IPS DF 19.7 (cell line): ENCODE measurements at regions not wholly inside any gene's neighbourhood (a gene's known extent, or its start where the extent isn't known, plus 50 kb on each side); places are given as distances from the start of the nearest gene placed in this dataset.

Experiments
- DNase-seq: peaks from one replicate; pipeline ENCODE4 v3.0.0-alpha.2; 2013; ENCODE audit warnings: low read depth, low spot score

- DNase-seq = no peak
These were observed 413.8 kb downstream of the BCL11B start for GRCh38 chr14:98858158-98858557.

- no peak for DNase-seq
These were observed 413.4 kb downstream of the BCL11B start for GRCh38 chr14:98858561-98858960.

GRCh38 chr14:98859301-98859700 lies 412.7 kb downstream of the BCL11B start:
- DNase-seq = no peak

- DNase-seq = no peak
These were observed 407.8 kb downstream of the BCL11B start for GRCh38 chr14:98864211-98864610.

GRCh38 chr14:98867146-98867545 lies 404.9 kb downstream of the BCL11B start:
- DNase-seq = no peak

- DNase-seq = no peak
These were observed 404.3 kb downstream of the BCL11B start for GRCh38 chr14:98867726-98868125.

- no peak for DNase-seq
These were observed 403.1 kb downstream of the BCL11B start for GRCh38 chr14:98868866-98869265.

GRCh38 chr14:98871796-98872195 lies 400.2 kb downstream of the BCL11B start:
- no peak for DNase-seq

GRCh38 chr14:98877065-98877464 lies 394.9 kb downstream of the BCL11B start:
- DNase-seq = no peak

- no peak for DNase-seq
These were observed 393.7 kb downstream of the BCL11B start for GRCh38 chr14:98878282-98878681.

GRCh38 chr14:98886982-98887381 lies 385.0 kb downstream of the BCL11B start:
- DNase-seq = no peak

- no peak for DNase-seq
These were observed 383.7 kb downstream of the BCL11B start for GRCh38 chr14:98888281-98888680.

- DNase-seq = peak; percentile 47
These were observed 382.8 kb downstream of the BCL11B start for GRCh38 chr14:98888927-98889835.

- DNase-seq = no peak
These were observed 382.2 kb downstream of the BCL11B start for GRCh38 chr14:98889836-98890185.

- no peak for DNase-seq
These were observed 381.2 kb downstream of the BCL11B start for GRCh38 chr14:98890556-98891340.

GRCh38 chr14:98893675-98894074 lies 378.3 kb downstream of the BCL11B start:
- DNase-seq = no peak

- DNase-seq = no peak
These were observed 377.4 kb downstream of the BCL11B start for GRCh38 chr14:98894600-98894999.

GRCh38 chr14:98896449-98896848 lies 375.5 kb downstream of the BCL11B start:
- no peak for DNase-seq

GRCh38 chr14:98897605-98898309 lies 374.2 kb downstream of the BCL11B start:
- DNase-seq = no peak

- DNase-seq = no peak
These were observed 372.6 kb downstream of the BCL11B start for GRCh38 chr14:98899441-98899840.

GRCh38 chr14:98900236-98900635 lies 371.8 kb downstream of the BCL11B start:
- no peak for DNase-seq

GRCh38 chr14:98900798-98901197 lies 371.2 kb downstream of the BCL11B start:
- no peak for DNase-seq
